Activated T-helper 17 cell treated with anti-CD3 and anti-CD28 coated beads, Interleukin-2, amount 50 U/mL, for 72 hours (primary cell): ENCODE measurements at regions not wholly inside any gene's neighbourhood (a gene's known extent, or its start where the extent isn't known, plus 50 kb on each side); places are given as distances from the start of the nearest gene placed in this dataset.

Experiments used
- ATAC-seq: fragments of 150-1000 bp; cut with Tn5 transposase; replicated peaks from 2 replicates; pipeline ENCODE4 v1.10.0; 2021; ENCODE audit warnings: mild to moderate bottlenecking, moderate library complexity
- H3K27ac Mint-ChIP-seq: one replicate; pipeline ENCODE4 v1.8.0; 2022; ENCODE audit warnings: mixed read lengths
- H3K27me3 Mint-ChIP-seq: one replicate; pipeline ENCODE4 v1.8.0; 2022; ENCODE audit warnings: mixed read lengths
- H3K36me3 Mint-ChIP-seq: one replicate; pipeline ENCODE4 v1.8.0; 2022; ENCODE audit warnings: low read depth, mild to moderate bottlenecking, mixed read lengths
- H3K4me1 Mint-ChIP-seq: one replicate; pipeline ENCODE4 v1.8.0; 2022; ENCODE audit warnings: mixed read lengths
- H3K4me3 Mint-ChIP-seq: one replicate; pipeline ENCODE4 v1.8.0; 2022; ENCODE audit warnings: mild to moderate bottlenecking, mixed read lengths
- H3K9me3 Mint-ChIP-seq: one replicate; pipeline ENCODE4 v1.8.0; 2022; ENCODE audit warnings: mixed read lengths

GRCh38 chr14:104431929-104432541 is 147.5 kb upstream of the C14orf180 start:
- no peak for ATAC-seq
- Mint-ChIP-seq H3K9me3 (no peaks in the 10 kb centered on the region), H3K4me1 (peaks cover 5% of the 10 kb centered on the region), H3K27ac (no peak overlapping the region), H3K27me3 (peaks cover 8% of the 10 kb centered on the region), H3K4me3 (no peak overlapping the region), H3K36me3 (no peaks in the 10 kb centered on the region)

GRCh38 chr14:104432611-104433231 is 146.8 kb upstream of the C14orf180 start:
- no peak overlapping the region for H3K4me3 Mint-ChIP-seq
- H3K36me3 Mint-ChIP-seq = no peaks in the 10 kb centered on the region
- H3K9me3 Mint-ChIP-seq = no peaks in the 10 kb centered on the region
- H3K4me1 Mint-ChIP-seq = peaks cover 5% of the 10 kb centered on the region
- H3K27ac Mint-ChIP-seq = no peak overlapping the region
- H3K27me3 Mint-ChIP-seq = peaks cover 8% of the 10 kb centered on the region
- no peak for ATAC-seq

- H3K4me3 Mint-ChIP-seq = no peak overlapping the region
- H3K4me1 Mint-ChIP-seq = peaks cover 5% of the 10 kb centered on the region
- no peak for ATAC-seq
- H3K27ac Mint-ChIP-seq = no peak overlapping the region
- H3K9me3 Mint-ChIP-seq = no peaks in the 10 kb centered on the region
- H3K27me3 Mint-ChIP-seq = peaks cover 8% of the 10 kb centered on the region
- H3K36me3 Mint-ChIP-seq = no peaks in the 10 kb centered on the region
Measured at GRCh38 chr14:104433401-104434213, 146.0 kb upstream of the C14orf180 start.

- no peak for ATAC-seq
- H3K36me3 Mint-ChIP-seq = no peaks in the 10 kb centered on the region
- H3K27ac Mint-ChIP-seq = no peak overlapping the region
- H3K4me1 Mint-ChIP-seq = peaks cover 5% of the 10 kb centered on the region
- H3K4me3 Mint-ChIP-seq = no peak overlapping the region
- H3K27me3 Mint-ChIP-seq = peaks cover 8% of the 10 kb centered on the region
- H3K9me3 Mint-ChIP-seq = no peaks in the 10 kb centered on the region
Measured at GRCh38 chr14:104434214-104435076, 145.1 kb upstream of the C14orf180 start.

- Mint-ChIP-seq H3K4me3 (no peak overlapping the region), H3K27ac (no peak overlapping the region), H3K27me3 (peaks cover 6% of the 10 kb centered on the region), H3K36me3 (no peaks in the 10 kb centered on the region), H3K4me1 (peaks cover 5% of the 10 kb centered on the region), H3K9me3 (no peaks in the 10 kb centered on the region)
- no peak for ATAC-seq
Measured at GRCh38 chr14:104435147-104436046, 144.2 kb upstream of the C14orf180 start.

- no peaks in the 10 kb centered on the region for H3K27me3 Mint-ChIP-seq
- ATAC-seq = no peak
- no peak overlapping the region for H3K4me3 Mint-ChIP-seq
- H3K36me3 Mint-ChIP-seq = no peaks in the 10 kb centered on the region
- H3K27ac Mint-ChIP-seq = no peak overlapping the region
- H3K9me3 Mint-ChIP-seq = no peaks in the 10 kb centered on the region
- H3K4me1 Mint-ChIP-seq = no peaks in the 10 kb centered on the region
Measured at GRCh38 chr14:104436047-104436591, 143.4 kb upstream of the C14orf180 start.

GRCh38 chr14:104436741-104437701 is 142.5 kb upstream of the C14orf180 start:
- no peaks in the 10 kb centered on the region for H3K27me3 Mint-ChIP-seq
- H3K27ac Mint-ChIP-seq = no peak overlapping the region
- no peaks in the 10 kb centered on the region for H3K36me3 Mint-ChIP-seq
- ATAC-seq = no peak
- no peaks in the 10 kb centered on the region for H3K4me1 Mint-ChIP-seq
- no peaks in the 10 kb centered on the region for H3K9me3 Mint-ChIP-seq
- no peak overlapping the region for H3K4me3 Mint-ChIP-seq

GRCh38 chr14:104437703-104438102 is 141.9 kb upstream of the C14orf180 start:
- Mint-ChIP-seq H3K27ac (no peak overlapping the region), H3K4me1 (no peaks in the 10 kb centered on the region), H3K4me3 (no peak overlapping the region), H3K27me3 (no peaks in the 10 kb centered on the region), H3K36me3 (no peaks in the 10 kb centered on the region), H3K9me3 (no peaks in the 10 kb centered on the region)
- no peak for ATAC-seq

GRCh38 chr14:104438166-104438887 is 141.2 kb upstream of the C14orf180 start:
- Mint-ChIP-seq H3K9me3 (no peaks in the 10 kb centered on the region), H3K4me3 (no peak overlapping the region), H3K27me3 (no peaks in the 10 kb centered on the region), H3K27ac (no peak overlapping the region), H3K36me3 (no peaks in the 10 kb centered on the region), H3K4me1 (no peaks in the 10 kb centered on the region)
- no peak for ATAC-seq

GRCh38 chr14:104439625-104440024 is 139.9 kb upstream of the C14orf180 start:
- H3K36me3 Mint-ChIP-seq = peaks cover 7% of the 10 kb centered on the region
- no peak for ATAC-seq
- H3K4me3 Mint-ChIP-seq = no peak overlapping the region
- H3K27me3 Mint-ChIP-seq = no peaks in the 10 kb centered on the region
- peaks cover 6% of the 10 kb centered on the region for H3K4me1 Mint-ChIP-seq
- H3K9me3 Mint-ChIP-seq = peaks cover 5% of the 10 kb centered on the region
- no peak overlapping the region for H3K27ac Mint-ChIP-seq

GRCh38 chr14:104440297-104440956 is 139.1 kb upstream of the C14orf180 start:
- ATAC-seq = no peak
- H3K9me3 Mint-ChIP-seq = peaks cover 5% of the 10 kb centered on the region
- H3K36me3 Mint-ChIP-seq = peaks cover 7% of the 10 kb centered on the region
- H3K4me3 Mint-ChIP-seq = no peak overlapping the region
- no peak overlapping the region for H3K27ac Mint-ChIP-seq
- no peaks in the 10 kb centered on the region for H3K27me3 Mint-ChIP-seq
- peaks cover 8% of the 10 kb centered on the region for H3K4me1 Mint-ChIP-seq
